ENCODE measurements at regions not wholly inside any gene's neighbourhood (a gene's known extent, or its start where the extent isn't known, plus 50 kb on each side); places are given as distances from the start of the nearest gene placed in this dataset.

DNA sequence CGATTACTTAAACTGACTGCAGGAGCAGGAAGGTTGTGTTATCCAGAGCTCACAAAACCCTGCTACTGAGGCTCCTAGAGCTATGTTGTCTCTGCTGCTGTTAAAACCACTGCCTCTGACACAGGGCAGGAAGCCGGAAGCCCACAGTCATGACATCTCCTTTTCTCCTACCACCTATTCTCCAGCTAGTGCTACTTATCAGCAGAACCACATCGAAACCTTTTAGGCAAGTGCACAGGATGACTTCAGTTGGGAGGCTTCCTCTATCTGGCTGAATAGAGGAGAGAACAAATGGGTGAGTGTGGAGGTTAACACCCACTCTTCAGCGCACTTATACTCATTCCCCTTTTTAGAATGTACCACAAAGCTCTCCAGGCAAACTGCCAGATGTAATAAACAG lies 638.0 kb downstream of the OTOL1 start:
- CTCF ChIA-PET: no interaction called here
- 83% methylated on average over 4 of the region's 4 CpGs for WGBS (ENCODE audit: low lambda C conversion rate)

DNA sequence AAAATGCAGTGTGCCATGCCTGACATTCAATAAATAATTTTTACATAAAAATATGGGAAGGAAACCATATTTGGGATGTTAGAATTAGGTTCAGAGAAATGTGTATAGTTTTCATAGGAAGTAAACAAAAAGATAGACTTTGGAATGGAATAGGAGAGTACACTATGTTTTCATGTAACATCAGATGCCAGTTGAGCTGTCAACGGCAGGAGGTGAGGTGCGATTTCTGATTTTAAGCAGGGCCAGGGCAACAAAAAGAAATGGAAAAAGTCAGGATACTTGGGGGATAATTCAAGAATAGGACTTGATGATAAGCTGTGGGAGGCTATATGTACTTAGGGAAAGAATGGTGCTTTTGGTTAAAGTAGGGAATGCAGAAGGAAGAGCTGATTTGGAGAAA lies 639.5 kb downstream of the OTOL1 start:
- Histone ChIP-seq H3K27ac (ENCODE audit: low read depth in 2 of 2, low read length in 1 of 2) (no peak overlapping the region), H4K20me1 (ENCODE audit: insufficient read depth) (no peaks in the 10 kb centered on the region), H3K79me2 (ENCODE audit: insufficient read depth) (no peaks in the 10 kb centered on the region), H3K9me2 (no peaks in the 10 kb centered on the region), H3F3A (replicated peaks; ENCODE audit: insufficient read depth) (peaks cover 5% of the 10 kb centered on the region), H3K4me1 (ENCODE audit: control insufficient read depth in 1 of 2, insufficient read depth in 2 of 2, low read depth in 1 of 2, low read length in 1 of 2) (peaks cover 0 to 9% of the 10 kb centered on the region in 2 experiments; a peak in 2 of 4 replicates), H2AFZ (ENCODE audit: low read depth) (no peak overlapping the region), H3K9ac (no peak overlapping the region), H3K4me3 (ENCODE audit: low read depth in 2 of 2, low read length in 1 of 2) (no peak overlapping the region), H3K36me3 (replicated peaks in 1 of 2; ENCODE audit: control insufficient read depth in 1 of 2, insufficient read depth in 2 of 2, low read length in 1 of 2) (no peaks in the 10 kb centered on the region), H3K4me2 (no peak overlapping the region), H3K9me3 (no peaks in the 10 kb centered on the region), H3K27me3 (ENCODE audit: insufficient read depth) (no peaks in the 10 kb centered on the region)
- 97% methylated on average over 2 of the region's 2 CpGs for WGBS (ENCODE audit: low lambda C conversion rate)
- DNase-seq: no peak
- ChIA-PET CTCF (no interaction called here), POLR2A (no interaction called here)
- no peak for TF ChIP-seq MEF2A (IDR thresholded peaks at IDR 0.05; ENCODE audit: borderline replicate concordance, low read depth)
- no peak for TF ChIP-seq GATA2 (CRISPR knock-in tag; IDR thresholded peaks at IDR 0.05)
- TF ChIP-seq, protein P1, sequence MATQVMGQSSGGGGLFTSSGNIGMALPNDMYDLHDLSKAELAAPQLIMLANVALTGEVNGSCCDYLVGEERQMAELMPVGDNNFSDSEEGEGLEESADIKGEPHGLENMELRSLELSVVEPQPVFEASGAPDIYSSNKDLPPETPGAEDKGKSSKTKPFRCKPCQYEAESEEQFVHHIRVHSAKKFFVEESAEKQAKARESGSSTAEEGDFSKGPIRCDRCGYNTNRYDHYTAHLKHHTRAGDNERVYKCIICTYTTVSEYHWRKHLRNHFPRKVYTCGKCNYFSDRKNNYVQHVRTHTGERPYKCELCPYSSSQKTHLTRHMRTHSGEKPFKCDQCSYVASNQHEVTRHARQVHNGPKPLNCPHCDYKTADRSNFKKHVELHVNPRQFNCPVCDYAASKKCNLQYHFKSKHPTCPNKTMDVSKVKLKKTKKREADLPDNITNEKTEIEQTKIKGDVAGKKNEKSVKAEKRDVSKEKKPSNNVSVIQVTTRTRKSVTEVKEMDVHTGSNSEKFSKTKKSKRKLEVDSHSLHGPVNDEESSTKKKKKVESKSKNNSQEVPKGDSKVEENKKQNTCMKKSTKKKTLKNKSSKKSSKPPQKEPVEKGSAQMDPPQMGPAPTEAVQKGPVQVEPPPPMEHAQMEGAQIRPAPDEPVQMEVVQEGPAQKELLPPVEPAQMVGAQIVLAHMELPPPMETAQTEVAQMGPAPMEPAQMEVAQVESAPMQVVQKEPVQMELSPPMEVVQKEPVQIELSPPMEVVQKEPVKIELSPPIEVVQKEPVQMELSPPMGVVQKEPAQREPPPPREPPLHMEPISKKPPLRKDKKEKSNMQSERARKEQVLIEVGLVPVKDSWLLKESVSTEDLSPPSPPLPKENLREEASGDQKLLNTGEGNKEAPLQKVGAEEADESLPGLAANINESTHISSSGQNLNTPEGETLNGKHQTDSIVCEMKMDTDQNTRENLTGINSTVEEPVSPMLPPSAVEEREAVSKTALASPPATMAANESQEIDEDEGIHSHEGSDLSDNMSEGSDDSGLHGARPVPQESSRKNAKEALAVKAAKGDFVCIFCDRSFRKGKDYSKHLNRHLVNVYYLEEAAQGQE (IDR thresholded peaks at IDR 0.05; ENCODE audit: low read depth, low read length): no peak
- no peak for TF ChIP-seq TEAD4 (IDR thresholded peaks at IDR 0.05; ENCODE audit: borderline replicate concordance, insufficient read depth)
- TF ChIP-seq POLR2AphosphoS5 (IDR thresholded peaks at IDR 0.05; ENCODE audit: low read depth, low read length): no peak
- TF ChIP-seq, protein P2, sequence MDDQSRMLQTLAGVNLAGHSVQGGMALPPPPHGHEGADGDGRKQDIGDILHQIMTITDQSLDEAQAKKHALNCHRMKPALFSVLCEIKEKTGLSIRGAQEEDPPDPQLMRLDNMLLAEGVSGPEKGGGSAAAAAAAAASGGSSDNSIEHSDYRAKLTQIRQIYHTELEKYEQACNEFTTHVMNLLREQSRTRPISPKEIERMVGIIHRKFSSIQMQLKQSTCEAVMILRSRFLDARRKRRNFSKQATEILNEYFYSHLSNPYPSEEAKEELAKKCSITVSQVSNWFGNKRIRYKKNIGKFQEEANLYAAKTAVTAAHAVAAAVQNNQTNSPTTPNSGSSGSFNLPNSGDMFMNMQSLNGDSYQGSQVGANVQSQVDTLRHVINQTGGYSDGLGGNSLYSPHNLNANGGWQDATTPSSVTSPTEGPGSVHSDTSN (IDR thresholded peaks at IDR 0.05): no peak

More for the DNA sequence above, 638.0 kb downstream of the OTOL1 start:
- TF ChIP-seq, protein P3, sequence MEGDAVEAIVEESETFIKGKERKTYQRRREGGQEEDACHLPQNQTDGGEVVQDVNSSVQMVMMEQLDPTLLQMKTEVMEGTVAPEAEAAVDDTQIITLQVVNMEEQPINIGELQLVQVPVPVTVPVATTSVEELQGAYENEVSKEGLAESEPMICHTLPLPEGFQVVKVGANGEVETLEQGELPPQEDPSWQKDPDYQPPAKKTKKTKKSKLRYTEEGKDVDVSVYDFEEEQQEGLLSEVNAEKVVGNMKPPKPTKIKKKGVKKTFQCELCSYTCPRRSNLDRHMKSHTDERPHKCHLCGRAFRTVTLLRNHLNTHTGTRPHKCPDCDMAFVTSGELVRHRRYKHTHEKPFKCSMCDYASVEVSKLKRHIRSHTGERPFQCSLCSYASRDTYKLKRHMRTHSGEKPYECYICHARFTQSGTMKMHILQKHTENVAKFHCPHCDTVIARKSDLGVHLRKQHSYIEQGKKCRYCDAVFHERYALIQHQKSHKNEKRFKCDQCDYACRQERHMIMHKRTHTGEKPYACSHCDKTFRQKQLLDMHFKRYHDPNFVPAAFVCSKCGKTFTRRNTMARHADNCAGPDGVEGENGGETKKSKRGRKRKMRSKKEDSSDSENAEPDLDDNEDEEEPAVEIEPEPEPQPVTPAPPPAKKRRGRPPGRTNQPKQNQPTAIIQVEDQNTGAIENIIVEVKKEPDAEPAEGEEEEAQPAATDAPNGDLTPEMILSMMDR (IDR thresholded peaks at IDR 0.05): no peak
- TF ChIP-seq, protein P1 (IDR thresholded peaks at IDR 0.05; ENCODE audit: low read depth, low read length): no peak
- Histone ChIP-seq H3K4me2 (no peak overlapping the region), H3K27me3 (ENCODE audit: insufficient read depth) (no peaks in the 10 kb centered on the region), H3K9me2 (no peaks in the 10 kb centered on the region), H3F3A (replicated peaks; ENCODE audit: insufficient read depth) (no peaks in the 10 kb centered on the region), H3K4me1 (ENCODE audit: control insufficient read depth in 1 of 2, insufficient read depth in 2 of 2, low read depth in 1 of 2, low read length in 1 of 2) (no peaks in the 10 kb centered on the region), H3K4me3 (ENCODE audit: low read depth in 2 of 2, low read length in 1 of 2) (no peak overlapping the region), H4K20me1 (ENCODE audit: insufficient read depth) (no peaks in the 10 kb centered on the region), H3K27ac (ENCODE audit: low read depth in 2 of 2, low read length in 1 of 2) (no peak overlapping the region), H3K79me2 (ENCODE audit: insufficient read depth) (no peaks in the 10 kb centered on the region), H3K9me3 (no peaks in the 10 kb centered on the region), H2AFZ (ENCODE audit: low read depth) (no peak overlapping the region), H3K36me3 (replicated peaks in 1 of 2; ENCODE audit: control insufficient read depth in 1 of 2, insufficient read depth in 2 of 2, low read length in 1 of 2) (no peaks in the 10 kb centered on the region), H3K9ac (no peak overlapping the region)
- no peak for DNase-seq
- POLR2A ChIA-PET: no interaction called here
